ENCODE measurements at regions not wholly inside any gene's neighbourhood (a gene's known extent, or its start where the extent isn't known, plus 50 kb on each side); places are given as distances from the start of the nearest gene placed in this dataset.

DNA sequence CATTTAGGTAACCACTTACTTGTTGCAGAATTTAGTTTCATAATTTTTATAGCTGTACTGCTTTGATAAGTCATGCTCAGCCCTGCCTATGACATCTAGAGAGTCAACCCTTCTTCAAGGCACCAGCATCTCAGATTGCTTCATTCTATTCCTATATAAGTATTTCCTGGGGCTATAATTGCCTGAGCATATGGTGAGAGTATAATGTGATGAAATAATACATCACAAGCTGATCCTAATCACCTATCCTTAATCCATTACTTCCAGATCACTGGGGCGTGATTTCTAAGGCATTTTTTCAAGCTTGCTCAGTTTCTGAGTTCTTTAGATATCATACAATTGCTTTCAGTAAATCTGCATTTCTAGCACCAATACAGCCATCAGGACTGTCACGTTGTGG, 200.0 kb upstream of the NPY2R start:
- TF ChIP-seq ISL1 (CRISPR knock-in tag; IDR thresholded peaks at IDR 0.05) (no peak), TOX (CRISPR knock-in tag; IDR thresholded peaks at IDR 0.05; ENCODE audit: borderline replicate concordance) (no peak), POU6F1 (CRISPR knock-in tag; IDR thresholded peaks at IDR 0.05; ENCODE audit: borderline replicate concordance, low read depth) (no peak), ARNTL (CRISPR knock-in tag; IDR thresholded peaks at IDR 0.05; ENCODE audit: borderline replicate concordance, low read depth) (no peak), ZNF8 (CRISPR knock-in tag; IDR thresholded peaks at IDR 0.05) (no peak), CSRNP3 (CRISPR knock-in tag; IDR thresholded peaks at IDR 0.05) (no peak), TSHZ2 (CRISPR knock-in tag; IDR thresholded peaks at IDR 0.05) (no peak), SNAI2 (CRISPR knock-in tag; IDR thresholded peaks at IDR 0.05) (no peak), CSDC2 (CRISPR knock-in tag; IDR thresholded peaks at IDR 0.05) (no peak), ZFP3 (CRISPR knock-in tag; IDR thresholded peaks at IDR 0.05) (no peak)
- no peak for ATAC-seq

DNA sequence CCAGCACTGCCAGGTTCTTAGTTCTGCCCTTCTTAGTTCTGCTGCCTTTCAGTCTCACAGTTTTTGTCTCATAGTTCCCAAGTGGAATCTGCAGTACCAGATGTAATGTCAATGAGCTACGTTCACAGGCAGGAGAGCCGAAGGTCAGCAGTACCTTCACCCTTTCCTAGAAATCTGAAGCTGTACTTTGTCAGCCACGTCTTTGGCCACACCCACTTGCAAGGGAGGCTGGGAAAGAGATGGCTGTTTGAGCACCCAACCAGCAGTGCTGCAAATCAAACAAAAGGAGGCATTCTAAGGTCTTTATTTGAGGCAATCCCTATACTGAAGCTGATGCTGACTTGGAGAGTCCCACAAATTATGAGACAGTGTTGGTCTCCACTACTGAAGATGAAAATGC, 199.1 kb upstream of the NPY2R start:
- ATAC-seq, result no peak
- TF ChIP-seq CSRNP3 (CRISPR knock-in tag; IDR thresholded peaks at IDR 0.05) (no peak), PPARA (CRISPR knock-in tag; IDR thresholded peaks at IDR 0.05; ENCODE audit: borderline replicate concordance) (no peak), ISL1 (CRISPR knock-in tag; IDR thresholded peaks at IDR 0.05) (no peak), SNAI2 (CRISPR knock-in tag; IDR thresholded peaks at IDR 0.05) (no peak), ZFP3 (CRISPR knock-in tag; IDR thresholded peaks at IDR 0.05) (no peak), ZNF565 (CRISPR knock-in tag; conservative IDR thresholded peaks at IDR 0.05; ENCODE audit: low read depth) (no peak), OSR1 (CRISPR knock-in tag; IDR thresholded peaks at IDR 0.05) (no peak), ARNTL (CRISPR knock-in tag; IDR thresholded peaks at IDR 0.05; ENCODE audit: borderline replicate concordance, low read depth) (no peak), POU6F1 (CRISPR knock-in tag; IDR thresholded peaks at IDR 0.05; ENCODE audit: borderline replicate concordance, low read depth) (no peak), CSDC2 (CRISPR knock-in tag; IDR thresholded peaks at IDR 0.05) (no peak), PATZ1 (CRISPR knock-in tag; IDR thresholded peaks at IDR 0.05; ENCODE audit: borderline replicate concordance) (no peak), ESRRG (CRISPR knock-in tag; IDR thresholded peaks at IDR 0.05) (no peak), ZC3H10 (CRISPR knock-in tag; IDR thresholded peaks at IDR 0.05) (no peak), ZNF70 (CRISPR knock-in tag; IDR thresholded peaks at IDR 0.05) (no peak), ZNF8 (CRISPR knock-in tag; IDR thresholded peaks at IDR 0.05) (no peak), GLIS3 (CRISPR knock-in tag; IDR thresholded peaks at IDR 0.05) (no peak), TCF4 (CRISPR knock-in tag; IDR thresholded peaks at IDR 0.05; ENCODE audit: borderline replicate concordance) (no peak), BACH2 (CRISPR knock-in tag; IDR thresholded peaks at IDR 0.05; ENCODE audit: borderline replicate concordance) (no peak), CREB5 (CRISPR knock-in tag; IDR thresholded peaks at IDR 0.05; ENCODE audit: low read depth) (no peak), TOX (CRISPR knock-in tag; IDR thresholded peaks at IDR 0.05; ENCODE audit: borderline replicate concordance) (no peak)

All from SK-N-SH treated with all-trans-retinoic acid at 6 μM for 48 hours (cell line).